DOHH2 (cell line): ENCODE measurements at regions not wholly inside any gene's neighbourhood (a gene's known extent, or its start where the extent isn't known, plus 50 kb on each side); places are given as distances from the start of the nearest gene placed in this dataset.
A peak's percentile ranks its signal among the peaks of the same experiment; 100 is the strongest.

ENCODE experiments used
- H3F3A ChIP-seq: fragments of 200-600 bp; sonication (generic), shearing (Covaris generic); 2 replicates; pipeline ENCODE4 v1.6.0; 2016; ENCODE audit warnings: antibody characterized with exemption, mild to moderate bottlenecking; ENCODE audit not compliant: control insufficient read depth, insufficient read depth
- H3K27ac ChIP-seq: fragments of 200-600 bp; sonication (generic); 2 replicates; pipeline ENCODE4 v1.5.1; 2014; ENCODE audit warnings: low read depth, mild to moderate bottlenecking, low read length, moderate library complexity
- H3K27me3 ChIP-seq: fragments of 200-600 bp; sonication (generic); 2 replicates; pipeline ENCODE4 v1.6.1; 2014; ENCODE audit warnings: mild to moderate bottlenecking, low read length, mixed read lengths; ENCODE audit not compliant: control insufficient read depth
- H3K36me3 ChIP-seq: fragments of 200-600 bp; sonication (generic); 2 replicates; pipeline ENCODE4 v1.6.1; 2014; ENCODE audit warnings: mild to moderate bottlenecking, low read length, moderate library complexity, mixed read lengths; ENCODE audit not compliant: control insufficient read depth
- H3K4me1 ChIP-seq: fragments of 200-600 bp; sonication (generic); 2 replicates; pipeline ENCODE4 v1.6.1; 2014; ENCODE audit warnings: mild to moderate bottlenecking, low read length, mixed read lengths; ENCODE audit not compliant: control insufficient read depth
- H3K4me2 ChIP-seq: fragments of 200-600 bp; sonication (generic); 2 replicates; pipeline ENCODE4 v1.6.0; 2014; ENCODE audit warnings: mild to moderate bottlenecking, low read length, moderate library complexity
- H3K4me3 ChIP-seq: fragments of 200-600 bp; sonication (generic); 2 replicates; pipeline ENCODE4 v1.5.1; 2014; ENCODE audit warnings: mild to moderate bottlenecking, low read length, mixed read lengths
- H3K79me2 ChIP-seq: fragments of 200-600 bp; sonication (generic); 2 replicates; pipeline ENCODE4 v1.6.1; 2014; ENCODE audit warnings: mild to moderate bottlenecking, low read length, mixed read lengths; ENCODE audit not compliant: control insufficient read depth
- H3K9me2 ChIP-seq: fragments of 200-600 bp; sonication (generic); replicated peaks from 2 replicates; pipeline ENCODE4 v1.6.1; 2014; ENCODE audit warnings: mild to moderate bottlenecking, low read length, mixed read lengths; ENCODE audit not compliant: control insufficient read depth
- H3K9me3 ChIP-seq: fragments of 200-600 bp; sonication (generic); 2 replicates; pipeline ENCODE4 v1.6.1; 2014; ENCODE audit warnings: antibody characterized with exemption, low read length, mixed read lengths; ENCODE audit not compliant: control insufficient read depth, insufficient read depth
- H4K20me1 ChIP-seq: fragments of 200-600 bp; sonication (generic); 2 replicates; pipeline ENCODE4 v1.6.0; 2014; ENCODE audit warnings: low read depth, mild to moderate bottlenecking, antibody characterized with exemption, low read length, moderate library complexity; ENCODE audit not compliant: control insufficient read depth, insufficient read depth
- EZH2phosphoT487 ChIP-seq: fragments of 200-600 bp; sonication (generic); IDR thresholded peaks from 2 replicates; pipeline ENCODE4 v1.6.1; 2017; ENCODE audit warnings: borderline replicate concordance, mild to moderate bottlenecking, antibody characterized with exemption, low read length, moderate library complexity, mixed read lengths
- TF ChIP-seq, protein P1 (sequence below): fragments of 200-600 bp; sonication (generic); IDR thresholded peaks from one replicate; pipeline ENCODE4 v1.5.1; 2014; ENCODE audit warnings: antibody characterized with exemption, mild to moderate bottlenecking, low read depth, low read length; ENCODE audit not compliant: poor library complexity, severe bottlenecking

DNA sequence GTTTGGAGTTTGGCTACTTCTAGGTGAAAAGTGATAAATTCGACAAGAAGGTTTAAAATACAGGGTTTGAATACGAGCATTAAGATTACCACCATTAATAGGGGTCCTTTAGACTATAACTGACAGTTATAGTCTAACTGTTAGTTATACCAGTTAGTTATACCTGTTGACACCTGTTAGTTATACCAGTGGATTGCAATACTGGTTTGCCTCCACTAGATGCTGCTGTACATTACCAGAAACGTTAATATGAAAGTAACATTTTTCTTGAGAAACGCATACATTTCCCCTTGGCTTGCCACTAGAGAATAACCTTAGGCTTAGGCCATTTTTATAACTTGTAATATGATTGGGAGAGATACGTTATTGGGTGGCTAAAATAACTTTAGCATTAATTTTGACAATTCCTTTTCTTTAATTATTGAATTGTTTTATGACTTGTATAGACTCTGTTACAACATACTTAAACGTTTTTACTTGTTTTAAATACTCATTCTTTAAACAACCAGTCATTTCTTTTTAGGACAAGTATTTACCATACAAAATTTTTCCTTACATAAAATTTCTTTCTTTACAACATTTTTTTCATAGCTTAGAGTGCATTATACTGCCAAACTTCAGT, 911.2 kb downstream of the FSTL5 start:
- H3K9me2 ChIP-seq: no peaks in the 10 kb centered on the region
- H3K27ac ChIP-seq: no peak overlapping the region
- no peaks in the 10 kb centered on the region for H4K20me1 ChIP-seq
- H3K36me3 ChIP-seq: no peaks in the 10 kb centered on the region
- no peaks in the 10 kb centered on the region for H3K4me1 ChIP-seq
- H3K79me2 ChIP-seq: no peaks in the 10 kb centered on the region
- no peaks in the 10 kb centered on the region for H3F3A ChIP-seq
- peaks cover 19% of the 10 kb centered on the region; the same call in 1 of the 2 replicates for H3K9me3 ChIP-seq
- no peaks in the 10 kb centered on the region for H3K27me3 ChIP-seq
- TF ChIP-seq EZH2phosphoT487: no peak
- TF ChIP-seq, protein P1, sequence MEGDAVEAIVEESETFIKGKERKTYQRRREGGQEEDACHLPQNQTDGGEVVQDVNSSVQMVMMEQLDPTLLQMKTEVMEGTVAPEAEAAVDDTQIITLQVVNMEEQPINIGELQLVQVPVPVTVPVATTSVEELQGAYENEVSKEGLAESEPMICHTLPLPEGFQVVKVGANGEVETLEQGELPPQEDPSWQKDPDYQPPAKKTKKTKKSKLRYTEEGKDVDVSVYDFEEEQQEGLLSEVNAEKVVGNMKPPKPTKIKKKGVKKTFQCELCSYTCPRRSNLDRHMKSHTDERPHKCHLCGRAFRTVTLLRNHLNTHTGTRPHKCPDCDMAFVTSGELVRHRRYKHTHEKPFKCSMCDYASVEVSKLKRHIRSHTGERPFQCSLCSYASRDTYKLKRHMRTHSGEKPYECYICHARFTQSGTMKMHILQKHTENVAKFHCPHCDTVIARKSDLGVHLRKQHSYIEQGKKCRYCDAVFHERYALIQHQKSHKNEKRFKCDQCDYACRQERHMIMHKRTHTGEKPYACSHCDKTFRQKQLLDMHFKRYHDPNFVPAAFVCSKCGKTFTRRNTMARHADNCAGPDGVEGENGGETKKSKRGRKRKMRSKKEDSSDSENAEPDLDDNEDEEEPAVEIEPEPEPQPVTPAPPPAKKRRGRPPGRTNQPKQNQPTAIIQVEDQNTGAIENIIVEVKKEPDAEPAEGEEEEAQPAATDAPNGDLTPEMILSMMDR: peak; percentile 67
- H3K4me2 ChIP-seq: no peak overlapping the region
- no peak overlapping the region for H3K4me3 ChIP-seq

DNA sequence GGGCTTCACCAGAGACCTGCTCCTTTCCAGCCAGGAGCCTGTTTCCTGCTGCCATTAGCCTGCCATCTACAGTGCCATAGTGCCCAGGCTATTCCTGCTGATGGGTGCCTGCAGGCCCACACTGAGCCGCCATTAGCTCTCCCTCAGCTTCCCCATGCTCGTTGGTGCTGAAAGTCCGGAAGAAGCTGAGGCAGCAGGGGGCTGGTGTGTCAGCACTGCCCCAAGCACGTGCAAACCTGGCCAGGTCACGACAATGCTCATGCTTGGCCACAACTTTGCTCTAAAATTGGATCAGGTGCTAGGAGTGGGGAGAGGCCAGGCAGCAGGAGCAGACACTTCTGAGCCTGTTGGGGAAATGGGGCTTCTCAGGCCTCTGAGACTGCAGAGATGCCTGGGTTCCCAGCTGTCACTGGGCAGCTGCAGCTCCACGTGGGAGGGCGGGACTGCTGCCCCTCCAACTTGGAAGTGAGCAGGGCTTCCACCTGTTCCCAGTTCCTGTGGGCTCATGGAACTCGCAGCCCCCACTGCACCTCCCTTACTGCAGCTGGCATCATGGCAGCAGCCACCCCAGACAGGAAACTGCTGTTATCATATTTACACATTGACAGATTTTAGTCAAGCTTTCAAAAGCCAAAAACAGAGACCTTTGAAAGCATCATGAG, 913.9 kb downstream of the FSTL5 start:
- no peak overlapping the region for H3K4me3 ChIP-seq
- no peaks in the 10 kb centered on the region for H3K9me2 ChIP-seq
- no peaks in the 10 kb centered on the region for H4K20me1 ChIP-seq
- no peak overlapping the region for H3K4me2 ChIP-seq
- no peak overlapping the region for H3K27ac ChIP-seq
- no peaks in the 10 kb centered on the region for H3K27me3 ChIP-seq
- TF ChIP-seq EZH2phosphoT487: no peak
- TF ChIP-seq, protein P1: no peak
- no peaks in the 10 kb centered on the region for H3F3A ChIP-seq
- H3K36me3 ChIP-seq: no peaks in the 10 kb centered on the region
- H3K4me1 ChIP-seq: no peaks in the 10 kb centered on the region
- H3K79me2 ChIP-seq: no peaks in the 10 kb centered on the region
- peaks cover 9% of the 10 kb centered on the region; the same call in 1 of the 2 replicates for H3K9me3 ChIP-seq

DNA sequence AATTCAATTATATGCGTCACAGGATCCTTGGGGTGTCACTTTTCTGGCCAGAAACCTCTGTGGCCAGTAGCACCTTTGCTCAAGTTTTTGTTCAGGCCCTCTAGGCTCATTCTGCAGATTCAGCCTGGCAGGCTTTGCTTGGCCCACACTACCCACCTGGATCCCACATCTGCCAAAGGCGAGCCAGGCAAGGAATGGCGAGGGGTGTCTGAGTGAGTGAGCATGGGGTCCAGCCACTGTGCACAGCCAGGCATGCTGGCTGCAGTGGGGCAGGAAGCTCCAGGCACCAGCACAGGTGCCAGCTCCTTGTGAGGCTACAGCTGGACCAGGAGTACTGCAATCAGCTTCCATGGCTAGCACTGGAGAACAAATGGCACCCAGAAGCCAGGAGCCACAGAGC, 914.9 kb downstream of the FSTL5 start:
- Histone ChIP-seq H3K4me2 (no peak overlapping the region), H3K27me3 (no peaks in the 10 kb centered on the region), H3K4me1 (no peaks in the 10 kb centered on the region), H3K79me2 (no peaks in the 10 kb centered on the region), H3K9me2 (no peaks in the 10 kb centered on the region), H3K36me3 (no peaks in the 10 kb centered on the region), H4K20me1 (no peaks in the 10 kb centered on the region), H3K27ac (no peak overlapping the region), H3K4me3 (no peak overlapping the region), H3K9me3 (peaks cover 9% of the 10 kb centered on the region; the same call in 1 of the 2 replicates), H3F3A (no peaks in the 10 kb centered on the region)
- TF ChIP-seq EZH2phosphoT487: no peak
- TF ChIP-seq, protein P1: no peak
